ENCODE measurements at regions not wholly inside any gene's neighbourhood (a gene's known extent, or its start where the extent isn't known, plus 50 kb on each side); places are given as distances from the start of the nearest gene placed in this dataset.
"Not testable (repeated sequence)": the region's sequence is repeated elsewhere in the genome, so short reads cannot be mapped to it uniquely, and the experiment has no call there.

DNA sequence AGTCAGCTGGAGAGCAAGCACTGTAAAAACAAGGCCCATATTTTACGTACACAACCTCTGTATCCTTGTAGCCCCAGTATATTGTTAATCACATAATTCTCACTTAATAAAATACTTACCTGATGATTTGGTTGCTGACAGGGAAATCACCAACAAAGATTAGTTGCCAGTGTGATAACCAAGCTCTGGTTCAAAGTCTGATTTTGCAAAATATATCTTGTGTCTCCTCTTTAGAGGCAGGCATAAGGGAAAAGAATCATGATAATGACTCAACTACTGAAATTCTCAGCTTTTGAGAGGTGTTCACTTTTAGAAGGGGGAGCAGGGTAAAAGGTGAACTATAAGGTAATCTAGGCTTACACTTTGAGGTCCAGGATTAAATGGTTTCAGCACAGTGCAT is 351.1 kb upstream of the CD180 start:
- no peak overlapping the region for H3K14ac ChIP-seq (ENCODE audit: insufficient read depth, low read length)
- H3K9me3 Mint-ChIP-seq, result no peaks in the 10 kb centered on the region
- H3K27me3 ChIP-seq (ENCODE audit: insufficient read depth, low read length), result no peaks in the 10 kb centered on the region
- H3K36me3 Mint-ChIP-seq (ENCODE audit: insufficient read depth in 1 of 3, low read depth in 3 of 3), result no peaks in the 10 kb centered on the region
- H3K56ac ChIP-seq (ENCODE audit: insufficient read length, low read depth, low read length), result no peak overlapping the region
- H2BK5ac ChIP-seq (ENCODE audit: insufficient read length, low read length), result no peak overlapping the region
- H3K9me3 ChIP-seq (ENCODE audit: control insufficient read depth, low read depth, low read length), result no peaks in the 10 kb centered on the region
- H4K91ac ChIP-seq (ENCODE audit: insufficient read length, low read depth, low read length), result no peak overlapping the region
- H3K18ac ChIP-seq (ENCODE audit: insufficient read length, low read depth, low read length), result no peak overlapping the region
- TF ChIP-seq, protein P1, sequence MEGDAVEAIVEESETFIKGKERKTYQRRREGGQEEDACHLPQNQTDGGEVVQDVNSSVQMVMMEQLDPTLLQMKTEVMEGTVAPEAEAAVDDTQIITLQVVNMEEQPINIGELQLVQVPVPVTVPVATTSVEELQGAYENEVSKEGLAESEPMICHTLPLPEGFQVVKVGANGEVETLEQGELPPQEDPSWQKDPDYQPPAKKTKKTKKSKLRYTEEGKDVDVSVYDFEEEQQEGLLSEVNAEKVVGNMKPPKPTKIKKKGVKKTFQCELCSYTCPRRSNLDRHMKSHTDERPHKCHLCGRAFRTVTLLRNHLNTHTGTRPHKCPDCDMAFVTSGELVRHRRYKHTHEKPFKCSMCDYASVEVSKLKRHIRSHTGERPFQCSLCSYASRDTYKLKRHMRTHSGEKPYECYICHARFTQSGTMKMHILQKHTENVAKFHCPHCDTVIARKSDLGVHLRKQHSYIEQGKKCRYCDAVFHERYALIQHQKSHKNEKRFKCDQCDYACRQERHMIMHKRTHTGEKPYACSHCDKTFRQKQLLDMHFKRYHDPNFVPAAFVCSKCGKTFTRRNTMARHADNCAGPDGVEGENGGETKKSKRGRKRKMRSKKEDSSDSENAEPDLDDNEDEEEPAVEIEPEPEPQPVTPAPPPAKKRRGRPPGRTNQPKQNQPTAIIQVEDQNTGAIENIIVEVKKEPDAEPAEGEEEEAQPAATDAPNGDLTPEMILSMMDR (conservative IDR thresholded peaks at IDR 0.05), result no peak
- H3K27ac ChIP-seq (ENCODE audit: insufficient read length, low read depth, low read length), result no peak overlapping the region
- H3K79me1 ChIP-seq (ENCODE audit: insufficient read depth, low read depth, low read length, poor library complexity, severe bottlenecking), result no peaks in the 10 kb centered on the region
- no peak overlapping the region for H3K9ac ChIP-seq (ENCODE audit: extremely low read depth, insufficient read length, low read length)
- no peak overlapping the region for H2BK20ac ChIP-seq (ENCODE audit: low read depth, low read length, poor library complexity, severe bottlenecking)
- no peak overlapping the region for H4K8ac ChIP-seq (replicated peaks; ENCODE audit: insufficient read length, low read depth, low read length)
- H2BK120ac ChIP-seq (ENCODE audit: low read depth, low read length, poor library complexity, severe bottlenecking), result no peak overlapping the region
- H3K23ac ChIP-seq (ENCODE audit: insufficient read length, low read depth, low read length), result no peak overlapping the region
- no peaks in the 10 kb centered on the region for H3K4me1 ChIP-seq (ENCODE audit: insufficient read depth, low read length)
- H3K4me3 Mint-ChIP-seq, result no peak overlapping the region
- no peak overlapping the region for H2AK5ac ChIP-seq (ENCODE audit: insufficient read length, low read length)
- no peak overlapping the region for H3K4ac ChIP-seq (ENCODE audit: low read depth, low read length)
- H3K27ac Mint-ChIP-seq, result no peak overlapping the region
- WGBS (ENCODE audit: extremely low coverage, insufficient read length, low lambda C conversion rate), result no CpG with 5 or more reads among the region's 1 CpG
- no peak for DNase-seq
- no peak overlapping the region for H3K4me2 ChIP-seq (ENCODE audit: insufficient read depth, insufficient read length, low read length)
- no peaks in the 10 kb centered on the region for H3K4me1 Mint-ChIP-seq
- no peak overlapping the region for H3T11ph ChIP-seq (ENCODE audit: low read length)
- H2BK15ac ChIP-seq (ENCODE audit: low read depth, low read length), result no peak overlapping the region
- H3K27me3 Mint-ChIP-seq (ENCODE audit: low read depth), result no peaks in the 10 kb centered on the region
- no peaks in the 10 kb centered on the region for H3K79me2 ChIP-seq (ENCODE audit: insufficient read depth, low read length)
- H3K23me2 ChIP-seq (ENCODE audit: insufficient read length, low read depth, low read length, poor library complexity, severe bottlenecking), result no peaks in the 10 kb centered on the region
- no peak overlapping the region for H2BK12ac ChIP-seq (ENCODE audit: insufficient read length, low read depth, low read length)
- H2AFZ ChIP-seq (ENCODE audit: low read length), result no peak overlapping the region
- H4K20me1 ChIP-seq (ENCODE audit: control insufficient read depth, insufficient read depth, insufficient read length), result no peaks in the 10 kb centered on the region
- H4K5ac ChIP-seq (ENCODE audit: insufficient read length, low read depth, low read length), result no peak overlapping the region

DNA sequence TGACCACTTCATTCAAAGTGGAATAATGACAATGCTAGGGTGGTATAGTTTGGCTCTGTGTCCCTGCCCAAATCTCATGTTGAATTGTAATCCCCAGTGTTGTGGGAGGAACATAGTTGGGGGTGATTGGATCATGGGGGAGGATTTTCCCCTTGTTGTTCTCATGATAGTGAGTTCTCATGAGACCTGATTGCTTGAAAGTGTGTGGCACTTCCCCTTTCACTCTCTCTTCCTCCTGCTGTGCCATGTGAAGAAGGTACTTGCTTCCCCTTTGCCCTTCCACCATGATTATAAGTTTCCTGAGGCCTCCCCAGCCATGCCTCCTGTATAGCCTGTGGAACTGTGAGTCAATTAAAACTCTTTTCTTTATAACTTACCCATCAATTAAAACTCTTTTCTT is 348.3 kb upstream of the CD180 start:
- not testable (repeated sequence) for H4K8ac ChIP-seq (replicated peaks; ENCODE audit: insufficient read length, low read depth, low read length); H3K4me1 ChIP-seq (ENCODE audit: insufficient read depth, low read length); H3K9ac ChIP-seq (ENCODE audit: extremely low read depth, insufficient read length, low read length); H2BK12ac ChIP-seq (ENCODE audit: insufficient read length, low read depth, low read length); H4K20me1 ChIP-seq (ENCODE audit: control insufficient read depth, insufficient read depth, insufficient read length); H2AK5ac ChIP-seq (ENCODE audit: insufficient read length, low read length); H2AFZ ChIP-seq (ENCODE audit: low read length); H3K23me2 ChIP-seq (ENCODE audit: insufficient read length, low read depth, low read length, poor library complexity, severe bottlenecking); H3K18ac ChIP-seq (ENCODE audit: insufficient read length, low read depth, low read length); H2BK15ac ChIP-seq (ENCODE audit: low read depth, low read length); H3K36me3 Mint-ChIP-seq (ENCODE audit: insufficient read depth in 1 of 3, low read depth in 3 of 3); H3K23ac ChIP-seq (ENCODE audit: insufficient read length, low read depth, low read length); H3K27me3 Mint-ChIP-seq (ENCODE audit: low read depth); H3K4ac ChIP-seq (ENCODE audit: low read depth, low read length); H3K79me2 ChIP-seq (ENCODE audit: insufficient read depth, low read length); H2BK5ac ChIP-seq (ENCODE audit: insufficient read length, low read length); H3K4me3 Mint-ChIP-seq; DNase-seq; H4K91ac ChIP-seq (ENCODE audit: insufficient read length, low read depth, low read length); H3T11ph ChIP-seq (ENCODE audit: low read length); H2BK120ac ChIP-seq (ENCODE audit: low read depth, low read length, poor library complexity, severe bottlenecking); H3K9me3 ChIP-seq (ENCODE audit: control insufficient read depth, low read depth, low read length); H2BK20ac ChIP-seq (ENCODE audit: low read depth, low read length, poor library complexity, severe bottlenecking); H3K56ac ChIP-seq (ENCODE audit: insufficient read length, low read depth, low read length); H3K27ac ChIP-seq (ENCODE audit: insufficient read length, low read depth, low read length); H3K4me1 Mint-ChIP-seq; H3K79me1 ChIP-seq (ENCODE audit: insufficient read depth, low read depth, low read length, poor library complexity, severe bottlenecking); H3K4me2 ChIP-seq (ENCODE audit: insufficient read depth, insufficient read length, low read length); H4K5ac ChIP-seq (ENCODE audit: insufficient read length, low read depth, low read length); H3K27me3 ChIP-seq (ENCODE audit: insufficient read depth, low read length); H3K14ac ChIP-seq (ENCODE audit: insufficient read depth, low read length); H3K9me3 Mint-ChIP-seq
- peak overlapping the region in 1 of 3 experiments; percentile 25; a peak in 2 of 7 replicates for H3K27ac Mint-ChIP-seq
